PC-9 (cell line): ENCODE measurements at regions not wholly inside any gene's neighbourhood (a gene's known extent, or its start where the extent isn't known, plus 50 kb on each side); places are given as distances from the start of the nearest gene placed in this dataset.
A peak's percentile ranks its signal among the peaks of the same experiment; 100 is the strongest.

Experiments
- BruUV-seq: library from RNA; stranded (reverse); fragments of 400-500 nt; replicated peaks from 2 replicates; lab custom pipeline; 2021; lab: Mats Ljungman, UMichigan
- CTCF ChIA-PET: fragments of 300-600 bp; sonication (Branson Sonifier 250); formaldehyde crosslinking; loops from one replicate; lab custom pipeline; 2022; ENCODE audit warnings: antibody characterized with exemption; lab: Charles Lee
- POLR2A ChIA-PET: fragments of 300-600 bp; sonication (Branson Sonifier 250); formaldehyde crosslinking; loops from one replicate; lab custom pipeline; 2022; ENCODE audit warnings: antibody characterized with exemption; ENCODE audit not compliant: unreplicated experiment; lab: Charles Lee
- DNase-seq, 2 experiments: peaks; one replicate each; pipeline versions ENCODE4 v3.0.0 to v3.0.0-alpha.2; 2015 to 2022; ENCODE audit warnings: mixed read lengths in 1 of 2
- H2AFZ ChIP-seq: fragments of 200-600 bp; sonication (generic); 2 replicates; pipeline ENCODE4 v1.8.1; 2017; ENCODE audit warnings: antibody characterized with exemption
- H3F3A ChIP-seq: fragments of 200-600 bp; sonication (generic); 2 replicates; pipeline ENCODE4 v1.8.1; 2017; ENCODE audit warnings: antibody characterized with exemption, mild to moderate bottlenecking, low read depth; ENCODE audit not compliant: insufficient read depth
- H3K27ac ChIP-seq: fragments of 200-600 bp; sonication (generic); 2 replicates; pipeline ENCODE4 v1.6.1; 2016; ENCODE audit warnings: mixed run types
- H3K27me3 ChIP-seq: fragments of 200-600 bp; sonication (generic); 2 replicates; pipeline ENCODE4 v1.6.1; 2016; ENCODE audit warnings: low read depth, mixed run types; ENCODE audit not compliant: insufficient read depth
- H3K36me3 ChIP-seq: fragments of 200-600 bp; sonication (generic); 2 replicates; pipeline ENCODE4 v1.6.1; 2016; ENCODE audit warnings: low read depth, mixed run types
- H3K4me1 ChIP-seq: fragments of 200-600 bp; sonication (generic); replicated peaks from 2 replicates; pipeline ENCODE4 v1.6.1; 2016; ENCODE audit warnings: mixed run types; ENCODE audit not compliant: insufficient read depth
- H3K4me2 ChIP-seq: fragments of 200-600 bp; sonication (generic); 2 replicates; pipeline ENCODE4 v1.6.1; 2017; ENCODE audit warnings: mixed run types
- H3K4me3 ChIP-seq: fragments of 200-600 bp; sonication (generic); 2 replicates; pipeline ENCODE4 v1.6.1; 2016; ENCODE audit warnings: mixed run types
- H3K79me2 ChIP-seq: fragments of 200-600 bp; sonication (generic); 2 replicates; pipeline ENCODE4 v1.6.1; 2017; ENCODE audit warnings: low read depth, mixed run types
- H3K9me2 ChIP-seq: fragments of 200-600 bp; sonication (generic); 2 replicates; pipeline ENCODE4 v1.8.1; 2017; ENCODE audit warnings: mild to moderate bottlenecking; ENCODE audit not compliant: insufficient read depth
- H3K9me3 ChIP-seq: fragments of 200-600 bp; sonication (generic); 2 replicates; pipeline ENCODE4 v1.8.1; 2016; ENCODE audit warnings: low read depth; ENCODE audit not compliant: insufficient read depth
- H4K20me1 ChIP-seq: fragments of 200-600 bp; sonication (generic); 2 replicates; pipeline ENCODE4 v1.8.1; 2017; ENCODE audit not compliant: insufficient read depth
- CTCF ChIP-seq: fragments of 200-600 bp; sonication (generic); conservative IDR thresholded peaks from 2 replicates; pipeline ENCODE4 v1.6.1; 2017; ENCODE audit warnings: mixed run types, antibody characterized with exemption, mild to moderate bottlenecking, moderate library complexity
- EZH2 ChIP-seq: fragments of 200-600 bp; sonication (generic); IDR thresholded peaks from 2 replicates; pipeline ENCODE4 v1.8.0; 2017; ENCODE audit warnings: antibody characterized with exemption, low read depth
- intact Hi-C: fragments of 100-400 bp; cut with micrococcal nuclease; formaldehyde crosslinking; loops from one replicate; pipeline ENCODE4 v1.10.0; 2022; ENCODE audit not compliant: unreplicated experiment

- Histone ChIP-seq H3K36me3 (no peaks in the 10 kb centered on the region), H3K27me3 (peaks cover 39% of the 10 kb centered on the region; the same call in 1 of the 2 replicates), H3K27ac (no peak overlapping the region), H3K4me2 (no peak overlapping the region), H3K4me1 (no peaks in the 10 kb centered on the region), H3K79me2 (no peaks in the 10 kb centered on the region), H3F3A (no peaks in the 10 kb centered on the region), H3K9me2 (no peaks in the 10 kb centered on the region), H2AFZ (no peak overlapping the region), H3K4me3 (no peak overlapping the region), H3K9me3 (no peaks in the 10 kb centered on the region), H4K20me1 (no peaks in the 10 kb centered on the region)
- BruUV-seq, result no TSS peak
- DNase-seq, result no peak
- intact Hi-C loops, result no loop called here
- POLR2A ChIA-PET, result no interaction called here
- CTCF ChIA-PET, result interaction anchor here (0.6 kb wide), 1 partner anchor 11 kb away, joined by 6 read pairs; no protein-coding TSS in a partner anchor
- no peak for TF ChIP-seq EZH2
- no peak for TF ChIP-seq CTCF
Measured at GRCh38 chr7:98753176-98753575, 116.6 kb downstream of the TMEM130 start.

GRCh38 chr7:98753989-98754479 lies 115.8 kb downstream of the TMEM130 start:
- peaks cover 3% of the 10 kb centered on the region; the same call in 1 of the 2 replicates for H3F3A ChIP-seq
- H3K9me3 ChIP-seq, result no peaks in the 10 kb centered on the region
- no peaks in the 10 kb centered on the region for H3K9me2 ChIP-seq
- POLR2A ChIA-PET, result no interaction called here
- no peak overlapping the region for H2AFZ ChIP-seq
- H3K4me3 ChIP-seq, result no peak overlapping the region
- peaks cover 40% of the 10 kb centered on the region; the same call in 1 of the 2 replicates for H3K27me3 ChIP-seq
- BruUV-seq, result no TSS peak
- no peak overlapping the region for H3K4me2 ChIP-seq
- H3K4me1 ChIP-seq, result no peaks in the 10 kb centered on the region
- no peaks in the 10 kb centered on the region for H3K36me3 ChIP-seq
- H3K27ac ChIP-seq, result no peak overlapping the region
- H3K79me2 ChIP-seq, result no peaks in the 10 kb centered on the region
- no peaks in the 10 kb centered on the region for H4K20me1 ChIP-seq
- intact Hi-C loops, result no loop called here
- peak in 1 of 2 experiments; percentile 48 for DNase-seq
- TF ChIP-seq CTCF, result no peak
- no peak for TF ChIP-seq EZH2
- CTCF ChIA-PET, result no interaction called here

GRCh38 chr7:98755138-98755898 lies 114.5 kb downstream of the TMEM130 start:
- CTCF ChIA-PET, result no interaction called here
- intact Hi-C loops, result loop anchor here (1.0 kb wide), 1 partner anchor 82 kb away; no protein-coding TSS in a partner anchor
- no peak overlapping the region for H3K4me3 ChIP-seq
- POLR2A ChIA-PET, result no interaction called here
- H3K9me3 ChIP-seq, result no peaks in the 10 kb centered on the region
- H3K27ac ChIP-seq, result no peak overlapping the region
- DNase-seq, result peak; percentile 20 to 23
- TF ChIP-seq CTCF (no peak), EZH2 (no peak)
- H3K79me2 ChIP-seq, result no peaks in the 10 kb centered on the region
- H4K20me1 ChIP-seq, result no peaks in the 10 kb centered on the region
- H2AFZ ChIP-seq, result no peak overlapping the region
- no peak overlapping the region for H3K4me2 ChIP-seq
- H3K4me1 ChIP-seq, result no peaks in the 10 kb centered on the region
- H3K9me2 ChIP-seq, result no peaks in the 10 kb centered on the region
- BruUV-seq, result no TSS peak
- no peaks in the 10 kb centered on the region for H3K36me3 ChIP-seq
- peaks cover 34% of the 10 kb centered on the region; the same call in 1 of the 2 replicates for H3K27me3 ChIP-seq
- H3F3A ChIP-seq, result peaks cover 4% of the 10 kb centered on the region; the same call in 1 of the 2 replicates
